DOHH2 (cell line): ENCODE measurements at regions not wholly inside any gene's neighbourhood (a gene's known extent, or its start where the extent isn't known, plus 50 kb on each side); places are given as distances from the start of the nearest gene placed in this dataset.

Experiments
- H3F3A ChIP-seq: fragments of 200-600 bp; sonication (generic), shearing (Covaris generic); 2 replicates; pipeline ENCODE4 v1.6.0; 2016; ENCODE audit warnings: antibody characterized with exemption, mild to moderate bottlenecking; ENCODE audit not compliant: control insufficient read depth, insufficient read depth
- H3K27ac ChIP-seq: fragments of 200-600 bp; sonication (generic); 2 replicates; pipeline ENCODE4 v1.5.1; 2014; ENCODE audit warnings: low read depth, mild to moderate bottlenecking, low read length, moderate library complexity
- H3K27me3 ChIP-seq: fragments of 200-600 bp; sonication (generic); 2 replicates; pipeline ENCODE4 v1.6.1; 2014; ENCODE audit warnings: mild to moderate bottlenecking, low read length, mixed read lengths; ENCODE audit not compliant: control insufficient read depth
- H3K36me3 ChIP-seq: fragments of 200-600 bp; sonication (generic); 2 replicates; pipeline ENCODE4 v1.6.1; 2014; ENCODE audit warnings: mild to moderate bottlenecking, low read length, moderate library complexity, mixed read lengths; ENCODE audit not compliant: control insufficient read depth
- H3K4me1 ChIP-seq: fragments of 200-600 bp; sonication (generic); 2 replicates; pipeline ENCODE4 v1.6.1; 2014; ENCODE audit warnings: mild to moderate bottlenecking, low read length, mixed read lengths; ENCODE audit not compliant: control insufficient read depth
- H3K4me2 ChIP-seq: fragments of 200-600 bp; sonication (generic); 2 replicates; pipeline ENCODE4 v1.6.0; 2014; ENCODE audit warnings: mild to moderate bottlenecking, low read length, moderate library complexity
- H3K4me3 ChIP-seq: fragments of 200-600 bp; sonication (generic); 2 replicates; pipeline ENCODE4 v1.5.1; 2014; ENCODE audit warnings: mild to moderate bottlenecking, low read length, mixed read lengths
- H3K79me2 ChIP-seq: fragments of 200-600 bp; sonication (generic); 2 replicates; pipeline ENCODE4 v1.6.1; 2014; ENCODE audit warnings: mild to moderate bottlenecking, low read length, mixed read lengths; ENCODE audit not compliant: control insufficient read depth
- H3K9me2 ChIP-seq: fragments of 200-600 bp; sonication (generic); replicated peaks from 2 replicates; pipeline ENCODE4 v1.6.1; 2014; ENCODE audit warnings: mild to moderate bottlenecking, low read length, mixed read lengths; ENCODE audit not compliant: control insufficient read depth
- H3K9me3 ChIP-seq: fragments of 200-600 bp; sonication (generic); 2 replicates; pipeline ENCODE4 v1.6.1; 2014; ENCODE audit warnings: antibody characterized with exemption, low read length, mixed read lengths; ENCODE audit not compliant: control insufficient read depth, insufficient read depth
- H4K20me1 ChIP-seq: fragments of 200-600 bp; sonication (generic); 2 replicates; pipeline ENCODE4 v1.6.0; 2014; ENCODE audit warnings: low read depth, mild to moderate bottlenecking, antibody characterized with exemption, low read length, moderate library complexity; ENCODE audit not compliant: control insufficient read depth, insufficient read depth
- CTCF ChIP-seq: fragments of 200-600 bp; sonication (generic); IDR thresholded peaks from one replicate; pipeline ENCODE4 v1.5.1; 2014; ENCODE audit warnings: antibody characterized with exemption, mild to moderate bottlenecking, low read depth, low read length; ENCODE audit not compliant: poor library complexity, severe bottlenecking
- EZH2phosphoT487 ChIP-seq: fragments of 200-600 bp; sonication (generic); IDR thresholded peaks from 2 replicates; pipeline ENCODE4 v1.6.1; 2017; ENCODE audit warnings: borderline replicate concordance, mild to moderate bottlenecking, antibody characterized with exemption, low read length, moderate library complexity, mixed read lengths

GRCh38 chr6:100103194-100103593 lies 109.2 kb upstream of the MCHR2 start:
- no peak overlapping the region for H3K4me3 ChIP-seq
- no peaks in the 10 kb centered on the region for H3K9me3 ChIP-seq
- H3K9me2 ChIP-seq = no peaks in the 10 kb centered on the region
- no peaks in the 10 kb centered on the region for H3K4me1 ChIP-seq
- H3F3A ChIP-seq = no peaks in the 10 kb centered on the region
- no peaks in the 10 kb centered on the region for H4K20me1 ChIP-seq
- H3K36me3 ChIP-seq = no peaks in the 10 kb centered on the region
- H3K4me2 ChIP-seq = no peak overlapping the region
- peaks cover 14% of the 10 kb centered on the region; the same call in 1 of the 2 replicates for H3K27me3 ChIP-seq
- TF ChIP-seq CTCF = no peak
- no peak for TF ChIP-seq EZH2phosphoT487
- H3K79me2 ChIP-seq = no peaks in the 10 kb centered on the region
- no peak overlapping the region for H3K27ac ChIP-seq

GRCh38 chr6:100101644-100102043 lies 107.6 kb upstream of the MCHR2 start:
- H3K79me2 ChIP-seq = no peaks in the 10 kb centered on the region
- H3K9me2 ChIP-seq = no peaks in the 10 kb centered on the region
- no peaks in the 10 kb centered on the region for H3K36me3 ChIP-seq
- H3F3A ChIP-seq = no peaks in the 10 kb centered on the region
- no peaks in the 10 kb centered on the region for H3K9me3 ChIP-seq
- TF ChIP-seq EZH2phosphoT487 = no peak
- no peak for TF ChIP-seq CTCF
- no peak overlapping the region for H3K4me2 ChIP-seq
- peaks cover 16% of the 10 kb centered on the region; the same call in 1 of the 2 replicates for H3K27me3 ChIP-seq
- no peaks in the 10 kb centered on the region for H3K4me1 ChIP-seq
- no peak overlapping the region for H3K27ac ChIP-seq
- H4K20me1 ChIP-seq = no peaks in the 10 kb centered on the region
- no peak overlapping the region for H3K4me3 ChIP-seq

GRCh38 chr6:100100776-100101175 lies 106.8 kb upstream of the MCHR2 start:
- no peaks in the 10 kb centered on the region for H3K9me3 ChIP-seq
- no peaks in the 10 kb centered on the region for H3K36me3 ChIP-seq
- H3F3A ChIP-seq = no peaks in the 10 kb centered on the region
- no peaks in the 10 kb centered on the region for H3K4me1 ChIP-seq
- peaks cover 16% of the 10 kb centered on the region; the same call in 1 of the 2 replicates for H3K27me3 ChIP-seq
- TF ChIP-seq EZH2phosphoT487 (no peak), CTCF (no peak)
- no peak overlapping the region for H3K4me2 ChIP-seq
- no peaks in the 10 kb centered on the region for H3K79me2 ChIP-seq
- H3K27ac ChIP-seq = no peak overlapping the region
- no peaks in the 10 kb centered on the region for H4K20me1 ChIP-seq
- no peak overlapping the region for H3K4me3 ChIP-seq
- H3K9me2 ChIP-seq = no peaks in the 10 kb centered on the region
